ENCODE measurements at regions not wholly inside any gene's neighbourhood (a gene's known extent, or its start where the extent isn't known, plus 50 kb on each side); places are given as distances from the start of the nearest gene placed in this dataset.

DNA sequence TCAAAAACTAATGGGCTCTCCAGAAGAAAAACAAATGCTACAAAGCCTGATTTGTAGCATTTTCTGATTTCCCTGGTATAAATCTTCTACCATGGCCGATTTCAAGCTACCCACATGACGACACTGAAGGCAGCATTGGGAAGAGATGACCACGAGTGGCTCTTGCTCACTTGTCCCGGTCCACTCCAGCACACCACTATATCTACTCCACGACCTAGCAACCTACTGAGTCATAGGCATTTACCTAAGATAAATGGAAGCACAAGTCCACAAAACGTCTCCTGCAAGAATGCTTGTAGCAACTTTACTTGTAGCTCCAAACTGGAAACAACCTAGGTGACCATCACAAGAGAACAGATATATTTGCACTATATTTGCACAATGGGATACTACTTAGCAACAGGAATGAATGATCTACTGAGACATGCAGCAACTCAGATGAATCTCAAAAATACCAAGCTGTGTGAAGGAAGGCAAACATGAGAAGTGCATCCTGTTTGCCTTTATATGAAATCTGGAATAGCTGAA is 60.8 kb upstream of the HES1 start:
- TF ChIP-seq, protein P1, sequence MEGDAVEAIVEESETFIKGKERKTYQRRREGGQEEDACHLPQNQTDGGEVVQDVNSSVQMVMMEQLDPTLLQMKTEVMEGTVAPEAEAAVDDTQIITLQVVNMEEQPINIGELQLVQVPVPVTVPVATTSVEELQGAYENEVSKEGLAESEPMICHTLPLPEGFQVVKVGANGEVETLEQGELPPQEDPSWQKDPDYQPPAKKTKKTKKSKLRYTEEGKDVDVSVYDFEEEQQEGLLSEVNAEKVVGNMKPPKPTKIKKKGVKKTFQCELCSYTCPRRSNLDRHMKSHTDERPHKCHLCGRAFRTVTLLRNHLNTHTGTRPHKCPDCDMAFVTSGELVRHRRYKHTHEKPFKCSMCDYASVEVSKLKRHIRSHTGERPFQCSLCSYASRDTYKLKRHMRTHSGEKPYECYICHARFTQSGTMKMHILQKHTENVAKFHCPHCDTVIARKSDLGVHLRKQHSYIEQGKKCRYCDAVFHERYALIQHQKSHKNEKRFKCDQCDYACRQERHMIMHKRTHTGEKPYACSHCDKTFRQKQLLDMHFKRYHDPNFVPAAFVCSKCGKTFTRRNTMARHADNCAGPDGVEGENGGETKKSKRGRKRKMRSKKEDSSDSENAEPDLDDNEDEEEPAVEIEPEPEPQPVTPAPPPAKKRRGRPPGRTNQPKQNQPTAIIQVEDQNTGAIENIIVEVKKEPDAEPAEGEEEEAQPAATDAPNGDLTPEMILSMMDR (IDR thresholded peaks at IDR 0.05; ENCODE audit: unreplicated experiment): no peak
- no peak for DNase-seq (ENCODE audit: low spot score)
- Mint-ChIP-seq H3K4me1 (ENCODE audit: unreplicated experiment) (no peaks in the 10 kb centered on the region), H3K36me3 (ENCODE audit: low read depth, unreplicated experiment) (no peaks in the 10 kb centered on the region), H3K9me3 (ENCODE audit: unreplicated experiment) (no peaks in the 10 kb centered on the region), H3K27me3 (ENCODE audit: unreplicated experiment) (peaks cover 21% of the 10 kb centered on the region), H3K4me3 (ENCODE audit: unreplicated experiment) (no peak overlapping the region), H3K27ac (ENCODE audit: unreplicated experiment) (no peak overlapping the region)

DNA sequence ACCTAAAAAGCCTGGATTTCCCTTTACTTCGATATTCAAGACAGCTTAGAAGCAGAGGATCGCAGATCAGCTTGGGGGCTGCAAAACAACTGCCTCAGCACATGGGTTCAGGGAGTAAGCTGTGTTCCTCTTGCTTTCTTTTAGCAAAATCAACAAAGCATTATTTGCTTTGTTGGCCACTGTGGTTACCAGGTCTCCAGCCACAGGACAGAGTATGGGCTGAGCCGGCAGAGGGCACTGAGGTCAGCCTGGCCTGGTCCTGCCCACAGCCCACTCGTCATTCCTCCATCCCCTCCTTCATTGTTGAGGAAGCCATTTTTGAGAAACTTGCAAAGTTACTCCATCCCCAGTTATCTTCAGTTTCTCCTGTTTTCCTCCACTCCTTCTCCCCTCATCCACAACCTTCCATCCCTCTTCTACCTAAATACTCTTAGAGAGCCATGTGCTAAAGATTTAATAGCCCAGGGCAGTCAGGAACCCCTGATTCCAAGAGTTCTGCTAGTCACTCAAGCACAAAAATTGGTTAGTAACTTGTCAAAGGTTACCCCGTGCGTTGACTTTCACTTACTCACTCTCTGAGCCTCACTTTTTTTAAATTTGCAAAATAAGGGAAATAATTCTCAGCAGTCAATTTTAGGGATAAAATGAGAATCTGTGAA is 60.0 kb upstream of the HES1 start:
- H3K9me3 Mint-ChIP-seq (ENCODE audit: unreplicated experiment): no peaks in the 10 kb centered on the region
- H3K4me3 Mint-ChIP-seq (ENCODE audit: unreplicated experiment): no peak overlapping the region
- DNase-seq (ENCODE audit: low spot score): no peak
- peaks cover 18% of the 10 kb centered on the region for H3K27me3 Mint-ChIP-seq (ENCODE audit: unreplicated experiment)
- TF ChIP-seq, protein P1 (IDR thresholded peaks at IDR 0.05; ENCODE audit: unreplicated experiment): no peak
- no peaks in the 10 kb centered on the region for H3K36me3 Mint-ChIP-seq (ENCODE audit: low read depth, unreplicated experiment)
- H3K4me1 Mint-ChIP-seq (ENCODE audit: unreplicated experiment): no peaks in the 10 kb centered on the region
- no peak overlapping the region for H3K27ac Mint-ChIP-seq (ENCODE audit: unreplicated experiment)

DNA sequence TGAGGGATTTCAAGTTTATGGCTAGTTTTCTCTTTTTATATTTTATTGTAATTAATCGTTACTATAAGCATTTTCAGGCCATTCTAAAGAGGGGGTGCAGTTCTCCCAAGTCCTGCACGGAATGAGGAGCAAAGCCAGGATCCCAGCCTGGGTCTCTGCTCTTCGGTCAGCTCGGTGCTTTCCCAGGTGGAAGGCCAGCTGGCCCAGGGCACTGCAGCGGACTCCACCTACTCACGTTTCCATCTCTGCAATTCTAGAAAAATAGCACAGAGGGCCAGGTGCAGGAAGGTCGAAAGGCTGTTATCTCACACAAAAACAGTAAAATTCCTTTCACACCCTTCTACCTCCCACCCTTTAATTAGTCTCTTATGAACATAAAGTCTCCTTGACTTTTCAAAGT is 59.5 kb upstream of the HES1 start:
- H3K4me1 Mint-ChIP-seq (ENCODE audit: unreplicated experiment): no peaks in the 10 kb centered on the region
- TF ChIP-seq, protein P1 (IDR thresholded peaks at IDR 0.05; ENCODE audit: unreplicated experiment): no peak
- H3K27ac Mint-ChIP-seq (ENCODE audit: unreplicated experiment): no peak overlapping the region
- H3K36me3 Mint-ChIP-seq (ENCODE audit: low read depth, unreplicated experiment): no peaks in the 10 kb centered on the region
- no peaks in the 10 kb centered on the region for H3K9me3 Mint-ChIP-seq (ENCODE audit: unreplicated experiment)
- DNase-seq (ENCODE audit: low spot score): no peak
- H3K4me3 Mint-ChIP-seq (ENCODE audit: unreplicated experiment): no peak overlapping the region
- H3K27me3 Mint-ChIP-seq (ENCODE audit: unreplicated experiment): peaks cover 17% of the 10 kb centered on the region

DNA sequence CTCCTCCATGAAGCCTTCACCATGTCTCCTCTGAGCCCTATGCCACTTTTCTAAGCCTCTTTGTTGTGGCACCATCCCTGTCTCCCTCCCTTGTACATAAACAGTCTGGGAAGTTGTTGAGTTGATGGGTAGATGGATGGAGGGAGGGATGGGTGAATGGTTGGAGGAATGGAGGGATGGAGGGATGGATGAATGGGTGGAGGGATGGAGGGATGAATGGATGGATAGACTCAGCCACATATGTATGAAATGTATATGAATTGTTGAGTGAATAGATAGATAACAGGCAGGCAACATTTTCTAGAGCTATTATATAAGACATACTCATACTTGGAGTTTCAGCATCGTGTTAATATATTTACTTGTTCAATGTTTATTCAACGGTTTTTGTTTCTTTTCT is 58.3 kb upstream of the HES1 start:
- Mint-ChIP-seq H3K4me1 (ENCODE audit: unreplicated experiment) (peaks cover 2% of the 10 kb centered on the region), H3K27me3 (ENCODE audit: unreplicated experiment) (peaks cover 10% of the 10 kb centered on the region), H3K9me3 (ENCODE audit: unreplicated experiment) (no peaks in the 10 kb centered on the region), H3K4me3 (ENCODE audit: unreplicated experiment) (no peak overlapping the region), H3K27ac (ENCODE audit: unreplicated experiment) (no peak overlapping the region), H3K36me3 (ENCODE audit: low read depth, unreplicated experiment) (no peaks in the 10 kb centered on the region)
- TF ChIP-seq, protein P1 (IDR thresholded peaks at IDR 0.05; ENCODE audit: unreplicated experiment): no peak
- DNase-seq (ENCODE audit: low spot score): no peak

DNA sequence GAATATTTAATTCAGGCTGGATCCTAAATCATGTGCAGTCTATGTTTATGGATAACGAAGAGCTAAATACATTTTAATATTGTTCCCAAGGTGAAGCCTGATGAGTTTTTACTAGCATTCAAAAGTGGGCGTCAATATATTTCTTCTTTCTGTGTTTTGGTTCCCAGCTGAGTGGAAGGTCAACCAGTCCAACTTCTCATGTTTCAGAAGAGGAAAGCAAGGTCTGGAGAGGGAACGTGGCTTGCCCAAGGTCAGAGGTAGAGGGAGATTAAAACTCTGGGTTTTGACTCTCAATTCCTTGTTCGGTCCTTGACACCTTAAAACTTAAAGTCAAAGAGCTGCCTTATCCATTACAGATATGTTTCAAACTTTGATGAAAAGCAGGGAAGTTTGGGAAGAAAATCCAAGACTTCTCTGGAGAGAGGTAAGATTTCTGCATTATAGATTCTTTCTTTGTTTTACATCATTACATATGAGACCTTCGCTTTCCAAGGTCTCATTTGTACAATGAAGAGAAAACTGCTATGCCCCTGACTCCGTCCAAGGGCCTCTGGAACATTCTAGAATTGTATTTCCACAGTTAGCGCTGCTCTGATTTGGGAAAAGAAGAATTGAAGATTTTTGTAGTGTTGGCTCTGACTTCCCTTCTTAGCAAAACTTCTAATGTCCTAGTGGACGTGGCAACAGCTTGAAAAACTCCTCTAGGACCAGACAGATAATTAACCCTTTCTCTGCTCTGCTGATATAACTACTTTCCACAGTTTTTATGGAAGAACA is 57.7 kb upstream of the HES1 start:
- Mint-ChIP-seq H3K27me3 (ENCODE audit: unreplicated experiment) (peaks cover 4% of the 10 kb centered on the region), H3K4me1 (ENCODE audit: unreplicated experiment) (peaks cover 8% of the 10 kb centered on the region), H3K9me3 (ENCODE audit: unreplicated experiment) (no peaks in the 10 kb centered on the region), H3K27ac (ENCODE audit: unreplicated experiment) (no peak overlapping the region), H3K36me3 (ENCODE audit: low read depth, unreplicated experiment) (no peaks in the 10 kb centered on the region), H3K4me3 (ENCODE audit: unreplicated experiment) (no peak overlapping the region)
- DNase-seq (ENCODE audit: low spot score): no peak
- TF ChIP-seq, protein P1 (IDR thresholded peaks at IDR 0.05; ENCODE audit: unreplicated experiment): no peak

All from endothelial cell (in vitro differentiated cells).